ENCODE measurements at regions not wholly inside any gene's neighbourhood (a gene's known extent, or its start where the extent isn't known, plus 50 kb on each side); places are given as distances from the start of the nearest gene placed in this dataset.

GRCh38 chr3:168307893-168308292, 212.2 kb upstream of the GOLIM4 start:
- TF ChIP-seq NFIC (IDR thresholded peaks at IDR 0.05), result no peak
- TF ChIP-seq, protein P1, sequence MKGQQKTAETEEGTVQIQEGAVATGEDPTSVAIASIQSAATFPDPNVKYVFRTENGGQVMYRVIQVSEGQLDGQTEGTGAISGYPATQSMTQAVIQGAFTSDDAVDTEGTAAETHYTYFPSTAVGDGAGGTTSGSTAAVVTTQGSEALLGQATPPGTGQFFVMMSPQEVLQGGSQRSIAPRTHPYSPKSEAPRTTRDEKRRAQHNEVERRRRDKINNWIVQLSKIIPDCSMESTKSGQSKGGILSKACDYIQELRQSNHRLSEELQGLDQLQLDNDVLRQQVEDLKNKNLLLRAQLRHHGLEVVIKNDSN (IDR thresholded peaks at IDR 0.05), result no peak
- TF ChIP-seq TEAD4 (IDR thresholded peaks at IDR 0.05), result no peak
- no peak for TF ChIP-seq TAF1 (IDR thresholded peaks at IDR 0.05; ENCODE audit: low read depth)
- no peak for TF ChIP-seq EGR1 (IDR thresholded peaks at IDR 0.05)
- no peak for TF ChIP-seq CEBPB (IDR thresholded peaks at IDR 0.05)
- TF ChIP-seq REST (IDR thresholded peaks at IDR 0.05; ENCODE audit: low read depth), result no peak
- no peak for TF ChIP-seq CREB1 (IDR thresholded peaks at IDR 0.05; ENCODE audit: low read depth)
- no peak for TF ChIP-seq TCF12 (IDR thresholded peaks at IDR 0.05; ENCODE audit: low read depth)
- no peak for TF ChIP-seq FOXM1 (IDR thresholded peaks at IDR 0.05; ENCODE audit: borderline replicate concordance, low read depth)
- TF ChIP-seq YY1 (IDR thresholded peaks at IDR 0.05; ENCODE audit: low read depth), result no peak
- TF ChIP-seq EP300 (IDR thresholded peaks at IDR 0.05; ENCODE audit: borderline replicate concordance), result no peak
- no peak for TF ChIP-seq ZBTB7A (IDR thresholded peaks at IDR 0.05; ENCODE audit: low read depth)
- no peak for TF ChIP-seq MAX (IDR thresholded peaks at IDR 0.05)
- TF ChIP-seq RAD21 (IDR thresholded peaks at IDR 0.05; ENCODE audit: low read depth), result no peak

DNA sequence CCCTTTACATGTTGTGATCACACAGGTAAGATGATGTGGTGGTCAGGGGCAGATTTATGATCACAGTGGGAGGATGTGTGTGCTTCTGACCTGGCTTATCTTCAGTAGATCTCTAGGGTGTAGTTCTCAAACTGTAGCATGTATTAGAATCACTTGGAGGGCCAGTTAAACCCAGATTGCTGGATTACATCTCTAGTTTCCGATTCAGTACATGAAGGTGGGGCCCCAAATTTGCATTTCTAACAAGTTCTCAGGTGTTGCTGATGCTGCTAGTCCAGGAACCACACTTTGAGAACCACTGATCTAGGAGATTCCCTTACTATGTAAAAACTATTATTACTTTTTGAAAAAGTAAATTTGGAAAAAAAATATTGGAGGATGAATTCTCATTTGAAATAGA, 199.3 kb upstream of the GOLIM4 start:
- TF ChIP-seq EP300 (IDR thresholded peaks at IDR 0.05; ENCODE audit: borderline replicate concordance) (no peak), RAD21 (IDR thresholded peaks at IDR 0.05; ENCODE audit: low read depth) (no peak), CEBPB (IDR thresholded peaks at IDR 0.05) (no peak), CREB1 (IDR thresholded peaks at IDR 0.05; ENCODE audit: low read depth) (no peak), MAX (IDR thresholded peaks at IDR 0.05) (no peak), EGR1 (IDR thresholded peaks at IDR 0.05) (no peak), YY1 (IDR thresholded peaks at IDR 0.05; ENCODE audit: low read depth) (no peak), TCF12 (IDR thresholded peaks at IDR 0.05; ENCODE audit: low read depth) (no peak), NFIC (IDR thresholded peaks at IDR 0.05) (no peak), TEAD4 (IDR thresholded peaks at IDR 0.05) (no peak), REST (IDR thresholded peaks at IDR 0.05; ENCODE audit: low read depth) (no peak), TAF1 (IDR thresholded peaks at IDR 0.05; ENCODE audit: low read depth) (no peak), FOXM1 (IDR thresholded peaks at IDR 0.05; ENCODE audit: borderline replicate concordance, low read depth) (no peak), ZBTB7A (IDR thresholded peaks at IDR 0.05; ENCODE audit: low read depth) (no peak)
- TF ChIP-seq, protein P1 (IDR thresholded peaks at IDR 0.05), result no peak

DNA sequence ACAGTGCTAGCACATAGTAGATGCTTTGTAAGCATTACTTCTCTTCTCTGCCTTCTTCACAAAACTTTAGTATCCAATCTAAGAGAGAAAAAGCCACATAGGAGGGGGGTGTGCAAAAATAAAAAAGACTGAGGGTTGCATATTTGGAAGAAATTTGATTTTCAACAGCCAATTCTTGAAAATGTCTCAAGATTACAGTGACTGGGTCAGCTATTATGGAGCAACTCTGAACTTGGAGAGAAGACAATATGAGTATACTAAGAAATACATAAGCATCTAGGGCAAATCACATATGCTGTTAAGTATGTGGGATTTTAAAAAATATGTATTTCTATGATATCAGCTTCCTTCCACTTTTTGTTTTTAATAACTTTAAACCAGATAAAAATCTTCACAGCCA, 196.6 kb upstream of the GOLIM4 start:
- TF ChIP-seq YY1 (IDR thresholded peaks at IDR 0.05; ENCODE audit: low read depth) (no peak), MAX (IDR thresholded peaks at IDR 0.05) (no peak), TCF12 (IDR thresholded peaks at IDR 0.05; ENCODE audit: low read depth) (no peak), ZBTB7A (IDR thresholded peaks at IDR 0.05; ENCODE audit: low read depth) (no peak), REST (IDR thresholded peaks at IDR 0.05; ENCODE audit: low read depth) (no peak), CREB1 (IDR thresholded peaks at IDR 0.05; ENCODE audit: low read depth) (no peak), TAF1 (IDR thresholded peaks at IDR 0.05; ENCODE audit: low read depth) (no peak), TEAD4 (IDR thresholded peaks at IDR 0.05) (no peak), NFIC (IDR thresholded peaks at IDR 0.05) (no peak), FOXM1 (IDR thresholded peaks at IDR 0.05; ENCODE audit: borderline replicate concordance, low read depth) (no peak), RAD21 (IDR thresholded peaks at IDR 0.05; ENCODE audit: low read depth) (no peak), EGR1 (IDR thresholded peaks at IDR 0.05) (no peak), EP300 (IDR thresholded peaks at IDR 0.05; ENCODE audit: borderline replicate concordance) (no peak), CEBPB (IDR thresholded peaks at IDR 0.05) (no peak)
- TF ChIP-seq, protein P1 (IDR thresholded peaks at IDR 0.05), result no peak
